ENCODE measurements at regions not wholly inside any gene's neighbourhood (a gene's known extent, or its start where the extent isn't known, plus 50 kb on each side); places are given as distances from the start of the nearest gene placed in this dataset.
A peak's percentile ranks its signal among the peaks of the same experiment; 100 is the strongest.
"Not testable (repeated sequence)": the region's sequence is repeated elsewhere in the genome, so short reads cannot be mapped to it uniquely, and the experiment has no call there.

GRCh38 chr13:40371531-40372125 is 294.8 kb downstream of the FOXO1 start:
- Histone ChIP-seq H3K4me1 (ENCODE audit: insufficient read depth) (no peaks in the 10 kb centered on the region), H3K9me2 (ENCODE audit: insufficient read depth) (no peaks in the 10 kb centered on the region), H3K4me2 (no peak overlapping the region), H4K20me1 (replicated peaks; ENCODE audit: insufficient read depth) (no peaks in the 10 kb centered on the region), H3F3A (replicated peaks; ENCODE audit: low read depth) (no peaks in the 10 kb centered on the region), H2AFZ (no peak overlapping the region), H3K79me2 (replicated peaks; ENCODE audit: insufficient read depth) (no peaks in the 10 kb centered on the region), H3K27me3 (ENCODE audit: insufficient read depth) (no peaks in the 10 kb centered on the region), H3K4me3 (no peak overlapping the region), H3K27ac (ENCODE audit: low read depth) (no peak overlapping the region), H3K36me3 (ENCODE audit: insufficient read depth) (no peaks in the 10 kb centered on the region)
- H3K36me3 Mint-ChIP-seq (ENCODE audit: low read depth): no peaks in the 10 kb centered on the region
- H3K27me3 Mint-ChIP-seq (ENCODE audit: insufficient read depth, low read depth, poor library complexity): peaks cover 3% of the 10 kb centered on the region
- no peaks in the 10 kb centered on the region for H3K9me3 Mint-ChIP-seq
- H3K27ac Mint-ChIP-seq: no peak overlapping the region
- no peak overlapping the region for H3K4me3 Mint-ChIP-seq
- 0 out of 4 replicates have a peak, but pooled peaks of 1 of the 2 experiments have one; percentile 16 for TF ChIP-seq CTCF (conservative IDR thresholded peaks at IDR 0.05; ENCODE audit: low read depth in 2 of 2)
- no peak for TF ChIP-seq NANOG (IDR thresholded peaks at IDR 0.05; ENCODE audit: borderline replicate concordance)
- DNase-seq (ENCODE audit: low spot score) (no peak), ATAC-seq (no peak)
- H3K4me1 Mint-ChIP-seq: peaks cover 3% of the 10 kb centered on the region; the same call in 2 of the 3 replicates

GRCh38 chr13:40373608-40374007 is 292.8 kb downstream of the FOXO1 start:
- H3K4me3 Mint-ChIP-seq; H4K20me1 ChIP-seq (replicated peaks; ENCODE audit: insufficient read depth); H3K36me3 ChIP-seq (ENCODE audit: insufficient read depth); H3K27me3 ChIP-seq (ENCODE audit: insufficient read depth); H3F3A ChIP-seq (replicated peaks; ENCODE audit: low read depth); H3K4me1 Mint-ChIP-seq; DNase-seq (ENCODE audit: low spot score); ATAC-seq; H3K4me2 ChIP-seq; H3K79me2 ChIP-seq (replicated peaks; ENCODE audit: insufficient read depth); H3K36me3 Mint-ChIP-seq (ENCODE audit: low read depth); H3K9me2 ChIP-seq (ENCODE audit: insufficient read depth); H3K4me1 ChIP-seq (ENCODE audit: insufficient read depth); H3K27me3 Mint-ChIP-seq (ENCODE audit: insufficient read depth, low read depth, poor library complexity); H3K4me3 ChIP-seq; H3K9me3 Mint-ChIP-seq; H2AFZ ChIP-seq; H3K27ac Mint-ChIP-seq; H3K27ac ChIP-seq (ENCODE audit: low read depth): not testable (repeated sequence)

GRCh38 chr13:40375489-40376171 is 290.8 kb downstream of the FOXO1 start:
- no peak for ATAC-seq
- peaks cover 3% of the 10 kb centered on the region for H3K27me3 Mint-ChIP-seq (ENCODE audit: insufficient read depth, low read depth, poor library complexity)
- TF ChIP-seq ZNF331 (CRISPR knock-in tag; IDR thresholded peaks at IDR 0.05; ENCODE audit: low read depth) (no peak), CTCF (conservative IDR thresholded peaks at IDR 0.05; ENCODE audit: low read depth in 2 of 2) (no peak), REST (IDR thresholded peaks at IDR 0.05; ENCODE audit: unreplicated experiment) (no peak), EZH2phosphoT487 (IDR thresholded peaks at IDR 0.05; ENCODE audit: unreplicated experiment) (no peak), JUNB (IDR thresholded peaks at IDR 0.05; ENCODE audit: unreplicated experiment) (no peak), POLR2AphosphoS5 (IDR thresholded peaks at IDR 0.05; ENCODE audit: low read depth) (no peak)

More at GRCh38 chr13:40375489-40376171, 290.8 kb downstream of the FOXO1 start:
- peaks cover 3% of the 10 kb centered on the region; the same call in 1 of the 3 replicates for H3K36me3 Mint-ChIP-seq (ENCODE audit: low read depth)
- H3F3A ChIP-seq (replicated peaks; ENCODE audit: low read depth): no peaks in the 10 kb centered on the region
- no peaks in the 10 kb centered on the region for H3K36me3 ChIP-seq (ENCODE audit: insufficient read depth)
- no peaks in the 10 kb centered on the region for H3K4me1 ChIP-seq (ENCODE audit: insufficient read depth)
- no peak for DNase-seq (ENCODE audit: low spot score)
- no peaks in the 10 kb centered on the region for H3K79me2 ChIP-seq (replicated peaks; ENCODE audit: insufficient read depth)
- H3K4me1 Mint-ChIP-seq: peaks cover 7% of the 10 kb centered on the region
- no peak overlapping the region for H3K4me2 ChIP-seq
- H4K20me1 ChIP-seq (replicated peaks; ENCODE audit: insufficient read depth): no peaks in the 10 kb centered on the region
- H3K9me2 ChIP-seq (ENCODE audit: insufficient read depth): no peaks in the 10 kb centered on the region
- no peak overlapping the region for H3K4me3 ChIP-seq
- no peak overlapping the region for H3K27ac ChIP-seq (ENCODE audit: low read depth)
- H3K9me3 Mint-ChIP-seq: peaks cover 2% of the 10 kb centered on the region; the same call in 1 of the 3 replicates
- no peak overlapping the region for H3K4me3 Mint-ChIP-seq
- no peaks in the 10 kb centered on the region for H3K27me3 ChIP-seq (ENCODE audit: insufficient read depth)
- H3K27ac Mint-ChIP-seq: no peak overlapping the region
- no peak overlapping the region for H2AFZ ChIP-seq

Measured in GM23338 (cell line).